Loucy (cell line): ENCODE measurements at regions not wholly inside any gene's neighbourhood (a gene's known extent, or its start where the extent isn't known, plus 50 kb on each side); places are given as distances from the start of the nearest gene placed in this dataset.

Experiments
- CTCF ChIP-seq: fragments of 200-600 bp; sonication (generic); conservative IDR thresholded peaks from 2 replicates; pipeline ENCODE4 v1.5.1; 2014; ENCODE audit warnings: mild to moderate bottlenecking, antibody characterized with exemption, low read length
- EZH2phosphoT487 ChIP-seq: fragments of 200-600 bp; IDR thresholded peaks from 2 replicates; pipeline ENCODE4 v1.6.1; 2018; ENCODE audit warnings: antibody characterized with exemption, mild to moderate bottlenecking, moderate library complexity, borderline replicate concordance

- no peak for TF ChIP-seq CTCF
- no peak for TF ChIP-seq EZH2phosphoT487
Measured at GRCh38 chr12:13891902-13892301, 89.5 kb downstream of the GRIN2B start.
